ENCODE measurements at regions not wholly inside any gene's neighbourhood (a gene's known extent, or its start where the extent isn't known, plus 50 kb on each side); places are given as distances from the start of the nearest gene placed in this dataset. TPM values are rescaled to one million over a fixed set of nuclear protein-coding genes. Genes with fewer than 3 reads are reported as not detected.

DNA sequence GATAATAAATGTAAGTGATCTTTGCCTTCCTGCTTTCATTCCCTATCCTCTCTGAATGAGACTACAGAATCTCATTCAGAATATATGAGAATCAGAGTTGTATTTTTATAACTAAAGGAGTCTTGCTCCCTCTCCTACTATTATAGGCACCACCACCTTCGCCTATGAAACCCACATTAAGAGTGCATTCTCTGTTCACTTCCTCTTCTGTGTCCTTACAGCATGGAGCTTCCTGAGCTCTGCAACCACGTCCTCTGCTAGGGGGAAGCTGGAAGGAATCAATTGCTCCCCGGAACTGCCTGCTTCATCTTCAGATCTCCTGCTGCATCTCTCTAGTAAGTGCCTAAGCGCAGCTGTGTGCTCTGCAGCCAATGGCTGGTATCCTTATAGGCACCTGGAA is 820.7 kb downstream of the GRID1 start:
- WGBS, 2 donors, result 68 to 72% methylated on average over 4 of the region's 4 CpGs
- no peak for TF ChIP-seq EP300 (IDR thresholded peaks at IDR 0.05)
- no peak for TF ChIP-seq CTCF (IDR thresholded peaks at IDR 0.05)
- TF ChIP-seq POLR2A (IDR thresholded peaks at IDR 0.05), result no peak
- no peak overlapping the region for H3K4me3 ChIP-seq
- H3K27me3 ChIP-seq, result no peaks in the 10 kb centered on the region
- H3K4me1 ChIP-seq, result peaks cover 0 to 3% (median 0%) of the 10 kb centered on the region in 4 donors
- no peak overlapping the region for H3K27ac ChIP-seq
- no peaks in the 10 kb centered on the region for H3K9me3 ChIP-seq
- no peaks in the 10 kb centered on the region for H3K36me3 ChIP-seq
- DNase-seq (ENCODE audit: low spot score in 2 of 2), result no peak

GRCh38 chr10:85547460-85548023 is 819.1 kb downstream of the GRID1 start:
- H3K36me3 ChIP-seq, result no peaks in the 10 kb centered on the region
- DNase-seq (ENCODE audit: low spot score in 2 of 2), result no peak
- H3K4me3 ChIP-seq, result no peak overlapping the region
- H3K27ac ChIP-seq, result no peak overlapping the region
- no peaks in the 10 kb centered on the region for H3K9me3 ChIP-seq
- WGBS, 2 donors, result 82 to 89% methylated on average over 1 of the region's 1 CpG
- H3K4me1 ChIP-seq, result peaks cover 0 to 3% (median 0%) of the 10 kb centered on the region in 4 donors
- TF ChIP-seq EP300 (IDR thresholded peaks at IDR 0.05) (no peak), POLR2A (IDR thresholded peaks at IDR 0.05) (no peak), CTCF (IDR thresholded peaks at IDR 0.05) (no peak)
- no peaks in the 10 kb centered on the region for H3K27me3 ChIP-seq

GRCh38 chr10:85548034-85548433 is 818.6 kb downstream of the GRID1 start:
- Histone ChIP-seq H3K27me3 (no peaks in the 10 kb centered on the region), H3K4me3 (no peak overlapping the region), H3K27ac (no peak overlapping the region), H3K9me3 (no peaks in the 10 kb centered on the region), H3K36me3 (no peaks in the 10 kb centered on the region), H3K4me1 (peaks cover 0 to 3% (median 0%) of the 10 kb centered on the region in 4 donors)
- 39 to 43% methylated on average over 2 of the region's 2 CpGs for WGBS, 2 donors
- no peak for TF ChIP-seq POLR2A (IDR thresholded peaks at IDR 0.05)
- TF ChIP-seq EP300 (IDR thresholded peaks at IDR 0.05), result no peak
- peak in 4 of 5 experiments; percentile 13 to 59 (median 26) for TF ChIP-seq CTCF (IDR thresholded peaks at IDR 0.05)
- DNase-seq (ENCODE audit: low spot score in 2 of 2), result peak in 1 of 2 donors; percentile 50

Small RNAs in the stretch of these regions (small RNA-seq; reads per million reads assigned to genes)
- not detected for gene RNU6-325P
